ENCODE measurements at regions not wholly inside any gene's neighbourhood (a gene's known extent, or its start where the extent isn't known, plus 50 kb on each side); places are given as distances from the start of the nearest gene placed in this dataset.
A peak's percentile ranks its signal among the peaks of the same experiment; 100 is the strongest.

GRCh38 chr7:121810831-121811672, 61.9 kb upstream of the PTPRZ1 start:
- no peaks in the 10 kb centered on the region for H3K36me3 ChIP-seq (ENCODE audit: control insufficient read depth, insufficient read depth, low read length)
- no peaks in the 10 kb centered on the region for H3K9me3 ChIP-seq (ENCODE audit: control insufficient read depth, insufficient read depth, low read length)
- no CpG with 5 or more reads among the region's 5 CpGs for WGBS (ENCODE audit: insufficient coverage, insufficient read length)
- H3K4me1 ChIP-seq (ENCODE audit: control insufficient read depth, insufficient read depth, low read length) = 0 out of 2 replicates have a peak, but pooled peaks cover 4% of the 10 kb centered on the region
- H3K27me3 ChIP-seq (ENCODE audit: control insufficient read depth, insufficient read depth, low read length) = no peaks in the 10 kb centered on the region
- DNase-seq (ENCODE audit: low read depth, low spot score) = no peak
- H3K4me3 ChIP-seq (ENCODE audit: low read length) = no peak overlapping the region
- no peak overlapping the region for H3K27ac ChIP-seq (ENCODE audit: low read length)

- no peak overlapping the region for H3K27ac ChIP-seq (ENCODE audit: low read length)
- no peak for DNase-seq (ENCODE audit: low read depth, low spot score)
- WGBS (ENCODE audit: insufficient coverage, insufficient read length) = no CpG with 5 or more reads among the region's 1 CpG
- H3K36me3 ChIP-seq (ENCODE audit: control insufficient read depth, insufficient read depth, low read length) = no peaks in the 10 kb centered on the region
- H3K4me3 ChIP-seq (ENCODE audit: low read length) = no peak overlapping the region
- H3K9me3 ChIP-seq (ENCODE audit: control insufficient read depth, insufficient read depth, low read length) = no peaks in the 10 kb centered on the region
- no peaks in the 10 kb centered on the region for H3K27me3 ChIP-seq (ENCODE audit: control insufficient read depth, insufficient read depth, low read length)
- H3K4me1 ChIP-seq (ENCODE audit: control insufficient read depth, insufficient read depth, low read length) = 0 out of 2 replicates have a peak, but pooled peaks cover 4% of the 10 kb centered on the region
Measured at GRCh38 chr7:121807078-121807477, 65.9 kb upstream of the PTPRZ1 start.

DNA sequence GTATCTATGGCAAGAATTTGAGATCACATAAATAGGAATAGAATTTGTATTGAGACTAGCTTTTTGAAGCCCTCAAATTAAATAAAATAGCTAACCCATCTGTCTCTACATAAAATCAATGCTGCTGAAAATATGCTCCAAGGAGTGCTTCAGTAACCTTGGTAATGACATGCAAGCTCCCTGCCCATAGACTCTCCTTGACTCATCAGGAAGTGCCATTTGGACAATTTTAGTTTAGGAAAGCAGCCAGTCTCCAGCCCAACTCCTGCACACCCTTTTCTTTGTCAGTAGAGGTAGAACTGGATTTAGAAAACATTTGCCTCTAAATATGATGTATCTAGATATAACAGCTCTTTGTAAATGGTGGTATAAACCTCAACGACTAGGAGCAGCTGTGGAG, 69.9 kb upstream of the PTPRZ1 start:
- Histone ChIP-seq H3K27me3 (ENCODE audit: control insufficient read depth, insufficient read depth, low read length) (no peaks in the 10 kb centered on the region), H3K27ac (ENCODE audit: low read length) (no peak overlapping the region), H3K9me3 (ENCODE audit: control insufficient read depth, insufficient read depth, low read length) (no peaks in the 10 kb centered on the region), H3K4me1 (ENCODE audit: control insufficient read depth, insufficient read depth, low read length) (peaks cover 7% of the 10 kb centered on the region; the same call in 1 of the 2 replicates), H3K36me3 (ENCODE audit: control insufficient read depth, insufficient read depth, low read length) (no peaks in the 10 kb centered on the region), H3K4me3 (ENCODE audit: low read length) (no peak overlapping the region)
- no peak for DNase-seq (ENCODE audit: low read depth, low spot score)
- WGBS (ENCODE audit: insufficient coverage, insufficient read length) = no CpG with 5 or more reads among the region's 1 CpG

DNA sequence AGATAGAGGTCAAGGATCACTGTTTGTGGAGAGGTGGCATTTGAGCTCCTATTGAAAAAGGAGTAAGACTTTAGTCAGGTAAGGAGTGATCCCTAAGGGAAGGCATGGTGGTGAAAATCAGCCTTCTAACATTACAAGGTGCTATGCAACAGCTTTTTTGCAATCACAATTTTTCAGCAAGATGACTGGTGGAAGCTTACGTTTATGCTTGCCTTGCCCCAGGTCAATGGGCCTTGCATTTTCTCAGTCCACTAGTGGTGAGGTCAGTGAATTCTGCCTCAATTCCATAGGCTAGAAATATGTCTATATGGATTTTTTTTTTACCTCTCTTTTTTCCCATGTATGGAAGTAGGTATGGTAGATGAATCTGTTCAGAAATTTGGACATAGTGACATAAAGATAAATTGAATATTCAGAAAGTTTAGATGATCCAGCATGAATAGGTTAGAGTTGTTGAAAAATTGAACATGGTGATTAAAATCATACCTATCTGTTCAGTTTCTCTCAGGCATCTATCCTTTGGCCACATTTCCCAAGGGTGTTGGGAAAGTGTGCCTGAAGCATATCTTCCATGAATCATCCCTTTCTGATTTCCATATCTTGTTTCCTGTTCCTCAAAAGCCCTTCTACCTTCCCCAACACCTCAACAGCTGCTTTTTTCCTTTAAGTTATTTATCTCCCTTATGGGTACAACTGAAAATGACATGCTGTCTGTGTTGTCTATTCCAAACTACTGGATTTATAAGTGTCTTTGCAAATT, 71.9 kb upstream of the PTPRZ1 start:
- H3K9me3 ChIP-seq (ENCODE audit: control insufficient read depth, insufficient read depth, low read length) = no peaks in the 10 kb centered on the region

GRCh38 chr7:121798896-121799295, 74.1 kb upstream of the PTPRZ1 start:
- Histone ChIP-seq H3K36me3 (ENCODE audit: control insufficient read depth, insufficient read depth, low read length) (no peaks in the 10 kb centered on the region), H3K27me3 (ENCODE audit: control insufficient read depth, insufficient read depth, low read length) (no peaks in the 10 kb centered on the region), H3K27ac (ENCODE audit: low read length) (no peak overlapping the region), H3K9me3 (ENCODE audit: control insufficient read depth, insufficient read depth, low read length) (no peaks in the 10 kb centered on the region), H3K4me3 (ENCODE audit: low read length) (no peak overlapping the region), H3K4me1 (ENCODE audit: control insufficient read depth, insufficient read depth, low read length) (peaks cover 9% of the 10 kb centered on the region; the same call in 1 of the 2 replicates)
- peak; percentile 39 for DNase-seq (ENCODE audit: low read depth, low spot score)
- WGBS (ENCODE audit: insufficient coverage, insufficient read length) = no CpG with 5 or more reads among the region's 1 CpG

More for the DNA sequence above, 71.9 kb upstream of the PTPRZ1 start:
- no peaks in the 10 kb centered on the region for H3K36me3 ChIP-seq (ENCODE audit: control insufficient read depth, insufficient read depth, low read length)
- no CpG with 5 or more reads among the region's 1 CpG for WGBS (ENCODE audit: insufficient coverage, insufficient read length)
- H3K4me3 ChIP-seq (ENCODE audit: low read length) = no peak overlapping the region
- peaks cover 9% of the 10 kb centered on the region; the same call in 1 of the 2 replicates for H3K4me1 ChIP-seq (ENCODE audit: control insufficient read depth, insufficient read depth, low read length)
- DNase-seq (ENCODE audit: low read depth, low spot score) = no peak
- H3K27me3 ChIP-seq (ENCODE audit: control insufficient read depth, insufficient read depth, low read length) = no peaks in the 10 kb centered on the region
- H3K27ac ChIP-seq (ENCODE audit: low read length) = no peak overlapping the region

- Histone ChIP-seq H3K36me3 (ENCODE audit: control insufficient read depth, insufficient read depth, low read length) (no peaks in the 10 kb centered on the region), H3K4me3 (ENCODE audit: low read length) (no peak overlapping the region), H3K9me3 (ENCODE audit: control insufficient read depth, insufficient read depth, low read length) (no peaks in the 10 kb centered on the region), H3K27ac (ENCODE audit: low read length) (no peak overlapping the region), H3K4me1 (ENCODE audit: control insufficient read depth, insufficient read depth, low read length) (peaks cover 9% of the 10 kb centered on the region; the same call in 1 of the 2 replicates), H3K27me3 (ENCODE audit: control insufficient read depth, insufficient read depth, low read length) (no peaks in the 10 kb centered on the region)
- DNase-seq (ENCODE audit: low read depth, low spot score) = no peak
- WGBS (ENCODE audit: insufficient coverage, insufficient read length) = no CpG with 5 or more reads among the region's 2 CpGs
Measured at GRCh38 chr7:121798453-121798840, 74.5 kb upstream of the PTPRZ1 start.

- WGBS (ENCODE audit: insufficient coverage, insufficient read length) = no CpG with 5 or more reads among the region's 6 CpGs
- H3K4me3 ChIP-seq (ENCODE audit: low read length) = no peak overlapping the region
- no peaks in the 10 kb centered on the region for H3K27me3 ChIP-seq (ENCODE audit: control insufficient read depth, insufficient read depth, low read length)
- no peaks in the 10 kb centered on the region for H3K36me3 ChIP-seq (ENCODE audit: control insufficient read depth, insufficient read depth, low read length)
- H3K4me1 ChIP-seq (ENCODE audit: control insufficient read depth, insufficient read depth, low read length) = peaks cover 9% of the 10 kb centered on the region; the same call in 1 of the 2 replicates
- H3K27ac ChIP-seq (ENCODE audit: low read length) = no peak overlapping the region
- H3K9me3 ChIP-seq (ENCODE audit: control insufficient read depth, insufficient read depth, low read length) = no peaks in the 10 kb centered on the region
- no peak for DNase-seq (ENCODE audit: low read depth, low spot score)
Measured at GRCh38 chr7:121797657-121798452, 75.1 kb upstream of the PTPRZ1 start.

- Histone ChIP-seq H3K27ac (ENCODE audit: low read length) (no peak overlapping the region), H3K4me1 (ENCODE audit: control insufficient read depth, insufficient read depth, low read length) (peaks cover 9% of the 10 kb centered on the region; the same call in 1 of the 2 replicates), H3K36me3 (ENCODE audit: control insufficient read depth, insufficient read depth, low read length) (no peaks in the 10 kb centered on the region), H3K27me3 (ENCODE audit: control insufficient read depth, insufficient read depth, low read length) (no peaks in the 10 kb centered on the region), H3K9me3 (ENCODE audit: control insufficient read depth, insufficient read depth, low read length) (no peaks in the 10 kb centered on the region), H3K4me3 (ENCODE audit: low read length) (no peak overlapping the region)
- DNase-seq (ENCODE audit: low read depth, low spot score) = no peak
- WGBS (ENCODE audit: insufficient coverage, insufficient read length) = 100% methylated on average over 2 of the region's 7 CpGs
Measured at GRCh38 chr7:121796936-121797656, 75.9 kb upstream of the PTPRZ1 start.

DNA sequence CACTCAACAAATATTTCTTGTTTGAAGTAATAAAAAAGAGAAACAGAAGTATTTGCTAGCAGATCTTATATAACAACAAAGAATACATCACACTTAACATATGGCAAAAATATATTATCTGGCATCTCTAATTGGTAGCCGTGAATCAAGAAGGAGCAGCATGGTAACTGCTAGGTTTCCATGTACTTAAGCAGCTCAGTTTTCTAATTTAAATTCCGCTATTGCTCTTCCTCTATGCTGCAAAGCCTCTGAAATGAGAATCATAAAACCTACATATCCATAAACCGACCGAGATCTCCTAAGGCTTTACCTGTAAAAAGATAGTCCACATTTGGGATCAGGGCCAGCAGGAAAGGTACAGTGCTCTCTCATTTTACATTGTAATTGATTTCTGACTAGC, 76.6 kb upstream of the PTPRZ1 start:
- no peaks in the 10 kb centered on the region for H3K27me3 ChIP-seq (ENCODE audit: control insufficient read depth, insufficient read depth, low read length)
- H3K4me1 ChIP-seq (ENCODE audit: control insufficient read depth, insufficient read depth, low read length) = peaks cover 9% of the 10 kb centered on the region; the same call in 1 of the 2 replicates
- H3K27ac ChIP-seq (ENCODE audit: low read length) = no peak overlapping the region
- no peaks in the 10 kb centered on the region for H3K36me3 ChIP-seq (ENCODE audit: control insufficient read depth, insufficient read depth, low read length)
- no peaks in the 10 kb centered on the region for H3K9me3 ChIP-seq (ENCODE audit: control insufficient read depth, insufficient read depth, low read length)
- no peak for DNase-seq (ENCODE audit: low read depth, low spot score)
- H3K4me3 ChIP-seq (ENCODE audit: low read length) = no peak overlapping the region
- WGBS (ENCODE audit: insufficient coverage, insufficient read length) = no CpG with 5 or more reads among the region's 4 CpGs

Measured in iPS DF 6.9 (cell line).